GM18858 (cell line): ENCODE measurements at regions not wholly inside any gene's neighbourhood (a gene's known extent, or its start where the extent isn't known, plus 50 kb on each side); places are given as distances from the start of the nearest gene placed in this dataset.

Source experiments
- ATAC-seq: cut with Tn5 transposase; IDR thresholded peaks from one replicate; pipeline ENCODE4 v1.9.1; 2021; ENCODE audit not compliant: unreplicated experiment

DNA sequence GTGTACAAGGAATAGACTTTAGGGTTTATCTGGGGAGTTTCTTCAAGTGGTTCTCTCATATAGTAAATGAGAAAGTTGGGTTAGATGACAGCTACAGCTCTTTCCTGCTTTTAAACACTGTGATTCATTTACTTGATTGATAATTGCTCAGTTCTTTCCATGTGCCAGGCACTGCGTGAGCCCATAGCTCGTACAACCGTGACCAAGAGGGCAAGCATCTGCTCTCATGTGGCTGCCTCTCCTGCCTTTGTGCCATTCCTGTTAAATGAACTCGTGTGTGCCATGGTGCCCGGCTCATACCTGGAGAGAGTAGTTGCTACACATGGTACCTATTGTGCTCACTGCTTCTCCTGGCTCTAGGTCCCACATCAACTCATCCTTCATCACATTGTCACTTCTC, 206.3 kb downstream of the SNX19 start:
- ATAC-seq = no peak

DNA sequence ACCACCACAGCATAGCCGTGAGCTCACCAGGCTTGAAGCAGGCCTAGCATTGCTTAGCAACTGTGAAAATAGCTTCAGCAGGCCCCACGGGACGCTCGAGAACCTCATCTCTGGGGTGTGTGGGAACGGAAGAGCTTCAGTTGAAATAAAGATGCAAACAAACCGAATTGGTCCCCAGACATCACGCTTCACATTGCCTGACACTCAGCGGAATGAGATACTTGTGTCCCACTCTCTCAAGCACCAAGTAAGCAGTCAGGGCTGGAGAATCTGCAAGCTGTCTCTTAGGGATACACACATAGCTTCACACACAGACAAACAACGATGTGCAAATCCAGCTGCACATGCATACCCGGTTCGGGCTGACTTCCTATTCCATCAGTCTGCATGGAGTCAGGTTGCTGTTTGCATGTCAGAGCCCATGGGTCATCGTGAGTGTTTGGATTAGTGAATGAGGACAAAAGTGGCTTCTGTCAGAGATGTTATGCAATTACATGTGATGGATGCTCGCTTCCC, 205.7 kb downstream of the SNX19 start:
- ATAC-seq = no peak

DNA sequence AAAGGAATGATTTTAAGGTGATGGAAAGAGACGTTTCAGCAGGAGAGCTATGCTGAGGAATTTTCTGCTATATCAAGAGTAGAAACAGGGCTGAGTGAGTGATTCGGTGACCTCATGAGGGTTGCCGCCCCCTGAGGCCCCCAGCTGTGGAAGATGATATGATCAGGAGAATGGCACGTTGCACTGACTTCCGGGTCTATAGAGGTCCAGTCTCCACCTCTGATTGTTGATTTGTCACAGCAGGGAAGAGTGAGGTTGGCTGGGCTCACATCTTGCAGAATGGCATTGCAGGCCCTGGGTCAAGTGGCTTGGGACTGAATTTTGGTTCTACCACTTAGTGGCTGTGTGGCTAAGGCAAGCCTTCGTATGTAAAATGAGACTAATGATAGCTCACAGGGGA, 205.1 kb downstream of the SNX19 start:
- no peak for ATAC-seq

DNA sequence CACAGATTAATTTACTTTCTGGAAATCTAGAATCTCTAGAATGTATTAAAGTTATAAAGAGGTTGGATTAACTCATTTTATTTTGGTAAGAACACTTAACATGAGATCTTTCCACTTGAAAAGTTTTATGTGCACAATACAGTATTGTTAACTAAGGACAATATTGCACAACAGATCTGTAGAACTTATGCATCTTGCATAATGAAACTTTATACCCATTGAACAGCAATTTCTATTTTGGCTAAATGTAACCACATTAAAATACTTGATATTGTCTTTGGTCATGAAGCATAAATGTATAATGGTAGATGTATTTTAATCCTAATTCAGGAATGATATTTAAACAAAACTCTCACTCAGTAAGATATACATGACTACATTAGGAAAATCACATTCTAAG, 203.8 kb downstream of the SNX19 start:
- ATAC-seq = no peak

DNA sequence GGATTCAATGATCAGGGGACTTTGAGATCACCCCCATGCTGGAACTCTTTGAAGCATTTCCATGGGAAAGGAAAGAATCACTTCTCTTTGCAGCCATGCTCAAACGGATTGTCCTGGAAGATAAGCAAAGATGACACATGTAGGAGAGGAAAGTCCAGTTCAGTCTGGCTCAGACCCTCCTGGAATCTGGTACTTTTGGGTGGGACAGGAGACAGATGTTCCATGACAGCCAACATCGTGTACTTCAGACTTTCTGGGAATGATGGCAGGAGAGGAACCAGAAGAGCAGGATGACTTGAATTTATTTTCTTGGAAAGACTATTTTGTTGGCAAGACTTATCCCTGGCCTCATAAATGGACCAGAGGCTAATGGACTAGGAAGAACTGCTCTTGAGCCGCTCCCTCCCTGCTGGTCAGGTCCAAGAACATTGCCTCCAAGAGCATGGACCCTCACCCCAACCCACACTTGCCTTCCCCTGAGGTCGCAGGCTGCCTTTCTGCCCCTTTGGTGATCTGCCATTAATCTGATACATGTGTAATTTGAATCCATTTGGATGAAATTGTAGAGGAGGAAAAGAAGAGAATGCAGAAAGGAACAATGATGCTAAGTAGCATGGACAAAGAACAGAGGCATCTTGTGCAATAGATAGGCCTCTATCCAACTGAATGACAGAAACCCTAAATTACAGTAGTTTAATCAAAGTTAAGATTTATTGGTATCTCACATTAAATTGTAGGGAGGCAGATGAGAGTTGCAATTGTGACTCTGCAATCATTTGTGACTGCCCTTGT, 201.0 kb downstream of the SNX19 start:
- no peak for ATAC-seq

DNA sequence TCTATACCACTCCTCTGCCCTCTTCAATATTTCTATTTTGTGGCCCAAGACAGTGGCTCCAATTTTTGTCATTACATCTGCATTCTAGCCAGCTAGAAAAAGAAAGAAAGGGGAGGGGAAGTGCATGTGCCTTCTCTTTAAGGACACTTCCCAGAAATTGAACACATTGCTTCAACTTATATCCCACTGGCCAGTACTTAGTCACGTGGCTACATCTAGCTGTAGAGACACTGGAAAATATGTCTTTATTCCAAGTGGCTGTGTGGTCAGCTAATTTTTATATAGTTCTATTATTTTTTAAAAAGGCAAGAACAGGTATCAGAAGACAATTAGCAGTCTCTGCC, 200.4 kb downstream of the SNX19 start:
- no peak for ATAC-seq

DNA sequence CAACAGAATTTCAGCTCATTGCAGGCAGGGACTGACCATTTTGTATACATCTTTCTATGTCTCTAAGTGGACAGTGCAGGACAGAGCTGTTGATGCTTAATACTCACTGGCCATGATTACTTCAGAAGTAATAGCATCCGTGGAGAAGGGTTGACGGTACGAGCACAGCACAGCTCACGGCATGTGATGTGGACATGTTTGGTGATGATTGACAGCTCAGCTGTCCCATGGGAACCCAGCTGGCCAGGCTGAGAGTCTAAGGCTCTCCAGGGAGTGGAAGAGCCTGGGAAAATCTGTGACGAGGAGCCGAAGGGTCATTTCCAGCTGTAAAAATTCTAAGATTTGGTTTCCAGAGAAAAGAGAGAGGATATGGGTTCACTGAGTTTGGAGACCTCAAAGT, 198.2 kb downstream of the SNX19 start:
- ATAC-seq = no peak

DNA sequence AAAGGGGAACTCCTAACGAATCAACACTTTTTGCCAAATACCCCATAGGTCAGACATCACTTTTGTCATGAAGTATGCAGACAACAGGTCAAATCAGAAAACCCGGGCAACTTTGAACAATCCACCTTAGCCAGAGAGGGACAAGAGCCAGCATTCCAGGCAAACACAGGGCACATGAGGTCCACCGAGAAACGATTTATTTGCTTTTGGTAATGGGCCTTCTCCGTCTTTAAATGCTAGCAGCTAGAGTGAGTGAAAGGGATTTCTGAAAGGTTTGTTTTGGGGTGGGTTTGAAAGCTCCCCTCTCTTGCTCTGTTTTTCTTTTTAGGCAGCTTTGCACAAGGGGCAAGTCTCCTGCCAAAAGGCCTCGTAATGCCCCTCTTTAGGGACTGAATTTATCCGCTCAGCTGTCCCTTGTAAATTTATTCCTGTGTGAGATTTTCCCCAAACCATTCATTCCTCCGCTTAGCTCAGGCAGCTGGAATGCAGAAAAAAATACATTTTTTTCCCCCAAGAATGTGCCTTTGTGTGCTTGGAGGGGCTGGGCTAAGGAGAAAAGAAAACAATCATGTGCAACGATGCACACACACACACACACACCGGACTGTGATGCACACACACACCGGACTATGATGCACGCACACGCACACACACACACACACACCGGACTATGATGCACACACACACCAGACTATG, 196.9 kb downstream of the SNX19 start:
- ATAC-seq = no peak

DNA sequence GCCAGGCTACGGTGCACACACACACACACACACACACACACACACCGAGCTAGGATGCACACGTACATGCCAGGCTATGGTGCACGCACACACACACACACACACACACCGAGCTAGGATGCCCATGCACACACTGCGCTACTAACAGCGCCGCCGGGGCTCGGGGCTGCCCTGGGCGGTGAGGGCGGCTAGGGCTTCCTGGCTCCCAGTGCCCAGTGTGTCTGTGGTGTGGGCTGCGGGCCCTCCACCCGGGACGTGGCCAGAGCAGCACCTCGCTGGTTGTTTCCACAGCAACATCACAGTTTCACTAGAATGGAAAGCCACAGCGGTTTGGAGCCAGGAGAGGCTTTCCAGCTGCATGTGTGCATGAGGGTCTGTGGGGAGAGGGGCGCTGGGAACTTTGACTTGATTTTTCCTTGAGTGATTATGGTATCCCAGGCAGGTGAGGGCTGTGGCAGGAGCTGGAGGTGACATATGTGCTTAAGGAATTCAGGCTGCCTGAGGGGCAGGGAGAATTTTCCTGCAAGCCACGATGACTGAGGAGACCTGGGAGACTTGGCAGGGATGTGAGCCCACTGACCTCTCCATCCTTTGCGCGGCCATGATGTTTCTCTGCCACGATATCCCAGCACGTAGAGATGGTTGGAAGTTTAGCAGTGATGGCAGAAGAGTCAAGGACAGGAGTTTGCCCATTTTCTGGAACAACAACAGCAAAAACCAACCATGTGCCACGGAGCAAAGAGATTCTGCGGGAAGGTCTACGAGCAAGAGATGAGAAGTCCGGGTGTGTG, 195.9 kb downstream of the SNX19 start:
- no peak for ATAC-seq

DNA sequence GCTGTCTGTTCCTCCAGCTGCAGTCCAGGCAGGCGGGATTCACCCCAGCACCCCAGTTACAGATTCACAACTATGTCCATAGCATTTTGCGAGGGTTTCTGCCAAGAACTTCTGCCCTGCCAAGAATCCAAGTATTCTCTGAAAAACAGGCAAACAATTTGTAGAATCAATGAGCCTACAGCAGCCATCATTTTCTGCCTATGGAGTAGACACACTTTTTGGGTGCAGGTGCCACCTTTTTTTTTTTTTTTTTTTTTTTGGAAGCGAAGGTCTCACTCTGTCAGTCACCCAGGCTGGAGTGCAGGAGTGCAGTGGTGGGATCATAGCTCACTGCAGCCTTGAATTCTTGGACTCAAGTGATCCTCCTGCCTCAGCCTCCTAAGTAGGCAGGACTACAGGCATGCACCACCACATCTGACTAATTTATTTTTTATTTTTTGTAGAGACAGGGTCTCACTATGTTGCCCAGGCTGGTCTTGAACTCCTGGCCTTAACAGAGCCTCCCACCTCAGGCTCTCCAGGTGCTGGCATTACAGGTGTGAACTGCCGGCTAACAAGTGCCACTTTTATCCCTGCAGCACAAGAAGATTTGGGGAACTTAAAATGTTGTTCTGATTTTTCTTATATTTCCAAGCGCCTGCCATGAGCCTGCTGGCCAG, 195.1 kb downstream of the SNX19 start:
- ATAC-seq = no peak

DNA sequence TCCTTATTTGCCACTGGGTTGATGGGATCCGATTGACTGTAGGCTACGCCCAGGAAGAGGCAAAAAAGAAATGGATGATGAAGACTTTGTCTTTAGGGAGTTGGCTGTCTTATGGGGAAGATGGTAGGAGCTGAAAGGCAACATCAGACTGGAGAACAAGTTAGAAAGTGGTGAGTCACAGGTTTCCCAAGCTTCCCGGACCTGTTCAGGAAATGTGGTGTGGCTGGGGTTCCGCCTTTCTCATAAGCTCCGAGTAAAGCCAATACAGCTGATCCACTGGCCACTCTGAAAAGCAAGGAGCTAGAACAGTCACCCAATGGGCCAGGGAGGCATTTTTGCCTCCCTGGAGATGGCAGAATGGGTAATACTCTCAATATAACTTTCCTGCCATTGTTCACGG, 194.5 kb downstream of the SNX19 start:
- no peak for ATAC-seq

DNA sequence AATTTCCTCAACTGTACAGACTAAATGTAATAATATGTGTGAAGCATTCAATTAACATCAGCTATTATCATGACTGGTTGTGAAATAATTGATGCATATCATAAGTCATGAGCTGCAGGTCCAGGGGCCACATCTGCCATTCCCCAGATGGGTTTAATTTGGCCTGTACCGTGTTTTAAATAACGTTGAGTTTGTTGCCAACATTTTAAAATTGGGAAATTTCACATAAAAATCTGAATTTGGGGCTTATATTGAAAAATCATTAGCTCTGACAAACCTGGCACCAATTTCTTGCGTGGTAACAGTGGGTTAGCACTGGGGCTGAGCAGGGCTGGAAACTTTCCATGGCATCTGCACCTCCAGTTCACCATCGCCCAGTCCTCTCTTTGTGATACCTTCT, 193.9 kb downstream of the SNX19 start:
- ATAC-seq = no peak

DNA sequence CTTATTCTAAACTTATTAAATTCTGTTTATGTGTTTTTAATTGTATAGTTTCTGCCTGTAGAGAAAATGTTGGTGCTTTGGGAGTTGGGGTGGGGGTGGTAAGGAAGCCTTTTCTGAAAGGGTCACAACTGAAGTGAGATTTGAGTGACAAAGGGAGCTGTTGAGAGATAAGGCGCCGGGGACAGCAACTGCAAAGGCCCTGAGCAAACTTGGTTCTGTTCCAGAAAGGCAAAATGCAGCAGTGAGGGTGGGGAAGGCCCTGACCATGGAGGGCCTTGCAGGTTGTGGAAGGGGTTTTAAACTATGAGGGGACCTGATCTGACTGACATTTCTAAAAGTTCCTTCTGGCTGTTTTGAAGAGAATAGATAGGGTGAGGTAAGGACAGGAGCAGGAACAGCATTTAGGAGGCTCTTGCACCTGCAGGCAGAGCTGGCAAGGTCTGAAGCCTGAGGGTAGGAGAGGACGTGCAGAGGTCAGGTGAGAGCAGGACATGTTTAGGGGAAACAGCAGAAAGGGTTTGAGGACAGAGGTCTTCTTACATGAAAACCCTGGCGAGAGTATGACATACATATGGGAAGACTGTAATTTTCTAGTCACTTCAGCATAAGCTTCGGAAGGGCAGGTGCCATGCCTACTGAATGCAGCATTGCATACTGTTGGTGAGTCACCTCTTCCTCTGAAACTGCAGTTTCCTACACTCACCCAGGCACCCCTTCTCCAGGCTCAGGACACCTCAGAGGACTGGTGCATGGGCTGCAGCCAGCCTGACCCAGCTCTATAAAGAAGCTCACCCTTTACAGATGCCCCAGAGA, 190.7 kb downstream of the SNX19 start:
- ATAC-seq = no peak

DNA sequence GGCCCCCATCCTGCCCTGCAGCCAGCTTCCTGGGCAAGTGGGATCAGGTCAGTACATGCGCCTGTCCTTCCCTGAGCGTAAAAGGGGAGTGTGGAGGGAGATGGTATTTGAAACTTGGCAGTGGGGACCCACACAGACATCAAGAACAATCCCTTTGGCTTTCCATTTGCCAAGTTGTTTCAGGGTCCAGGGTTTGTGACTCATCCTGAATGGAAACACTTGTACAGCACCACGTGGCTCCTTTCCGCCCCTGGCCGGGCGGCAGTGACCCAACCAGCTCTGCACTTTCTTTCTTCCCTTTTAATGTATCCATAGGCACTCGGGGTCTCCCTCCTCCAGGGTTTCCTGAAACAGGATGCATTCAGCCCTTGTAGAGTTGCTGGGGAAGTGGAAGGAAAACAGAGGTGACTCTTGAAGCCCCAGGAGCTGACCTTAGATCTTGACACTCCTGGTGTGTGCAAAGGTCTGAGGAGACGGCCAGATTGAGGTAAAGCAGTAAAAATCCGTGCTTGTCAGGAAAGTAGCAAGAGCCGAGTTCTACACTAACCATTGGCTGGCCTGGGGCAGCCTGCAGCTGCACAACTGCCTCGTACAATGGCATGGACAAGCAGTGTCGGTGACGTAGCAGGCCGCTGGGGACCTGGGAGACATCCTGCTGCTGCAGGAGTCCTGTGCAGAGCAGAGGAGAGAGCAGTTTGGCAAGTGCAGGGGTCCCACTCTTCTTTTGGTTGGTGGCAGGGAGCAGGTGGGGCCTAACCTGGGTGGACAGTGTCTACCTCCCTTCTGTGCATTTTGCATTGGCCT, 189.8 kb downstream of the SNX19 start:
- no peak for ATAC-seq

DNA sequence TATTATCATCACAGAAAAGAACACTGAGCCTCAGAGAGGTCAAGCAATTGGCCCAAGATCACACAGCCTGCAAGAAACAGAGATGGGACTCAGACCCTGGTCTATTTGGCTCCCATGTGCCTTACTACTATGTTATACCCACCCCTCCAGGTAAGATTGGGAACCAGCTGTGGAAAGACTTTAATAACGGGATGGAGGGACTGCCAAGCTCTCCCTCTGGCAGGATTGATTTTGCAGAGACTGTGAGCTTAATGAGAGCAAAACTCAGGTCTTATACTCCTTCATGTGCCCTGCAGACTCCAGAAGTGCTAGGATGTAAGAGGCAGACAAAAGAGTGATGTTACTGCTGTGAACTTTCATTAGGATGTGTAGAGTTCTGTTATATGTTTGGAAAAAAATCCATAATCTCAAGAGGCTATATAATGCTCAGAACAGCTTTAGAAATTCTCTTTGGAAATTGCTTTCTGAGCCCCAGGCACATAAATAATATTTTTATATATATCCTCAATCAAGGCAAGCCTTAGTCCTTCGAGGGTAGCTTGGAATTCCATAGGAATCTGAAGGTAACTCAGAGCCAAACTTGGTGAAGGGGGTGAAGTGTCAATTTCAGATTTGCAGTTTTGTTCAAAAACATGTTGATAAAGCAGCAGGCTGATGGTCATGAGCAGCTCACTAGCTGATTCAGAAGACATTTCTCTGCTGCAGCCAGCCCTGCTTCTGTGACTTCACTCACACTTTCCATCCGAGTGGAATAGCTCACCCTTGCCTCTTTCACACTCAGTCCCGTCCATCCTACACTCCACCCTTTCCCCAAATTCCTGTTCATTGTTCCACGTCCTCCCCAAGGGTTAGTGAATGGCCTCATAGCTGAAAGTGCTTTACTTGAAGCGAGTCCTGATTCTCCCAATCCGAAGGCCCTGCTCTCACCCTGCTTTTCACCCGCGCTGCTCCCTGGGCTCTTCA, 188.8 kb downstream of the SNX19 start:
- no peak for ATAC-seq

DNA sequence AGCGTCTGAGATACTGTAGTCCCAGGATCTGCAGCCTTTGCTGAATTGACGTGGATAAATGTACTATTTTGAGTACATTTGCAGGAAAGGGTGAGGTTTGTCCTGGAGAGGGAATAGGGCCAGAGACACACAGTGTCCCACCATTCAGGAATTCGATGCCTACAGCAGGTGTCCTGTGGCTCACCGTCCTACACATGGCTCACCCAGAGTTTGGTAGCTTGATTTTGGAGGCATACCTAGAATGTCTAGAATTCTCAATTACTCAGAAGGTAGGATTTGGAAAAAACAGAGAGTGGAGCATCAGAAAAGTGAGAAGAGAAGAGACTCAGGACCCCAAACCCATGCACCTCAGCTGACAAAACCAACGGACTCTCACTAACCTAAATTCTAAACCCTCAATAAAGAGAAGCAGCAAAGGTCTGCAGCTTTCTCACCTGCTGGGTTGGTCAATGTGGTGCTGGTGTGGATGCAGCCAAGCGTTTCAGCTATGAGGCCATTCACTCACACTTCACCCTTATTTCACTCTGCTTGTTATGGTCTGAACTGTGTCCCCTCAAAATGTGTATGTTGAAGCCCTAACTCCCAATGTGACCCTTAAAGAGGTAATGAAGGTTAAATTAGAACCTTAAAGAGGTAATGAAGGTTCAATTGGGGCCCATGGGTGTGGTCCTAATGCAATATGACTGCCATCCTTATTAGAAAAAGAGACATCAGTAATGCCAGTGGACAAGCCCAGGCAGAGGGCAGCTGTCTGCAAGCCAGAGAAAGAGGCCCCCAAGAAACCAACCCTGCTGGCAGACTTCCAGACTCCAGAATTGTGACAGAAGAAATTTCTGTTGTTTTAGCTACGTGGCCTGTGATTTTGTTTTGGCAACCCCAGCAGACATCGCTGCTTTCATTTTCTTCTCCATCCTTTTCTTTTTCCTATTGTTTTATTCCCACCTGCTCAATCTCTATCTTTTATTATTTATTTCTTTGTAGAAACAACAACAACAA, 187.8 kb downstream of the SNX19 start:
- no peak for ATAC-seq

DNA sequence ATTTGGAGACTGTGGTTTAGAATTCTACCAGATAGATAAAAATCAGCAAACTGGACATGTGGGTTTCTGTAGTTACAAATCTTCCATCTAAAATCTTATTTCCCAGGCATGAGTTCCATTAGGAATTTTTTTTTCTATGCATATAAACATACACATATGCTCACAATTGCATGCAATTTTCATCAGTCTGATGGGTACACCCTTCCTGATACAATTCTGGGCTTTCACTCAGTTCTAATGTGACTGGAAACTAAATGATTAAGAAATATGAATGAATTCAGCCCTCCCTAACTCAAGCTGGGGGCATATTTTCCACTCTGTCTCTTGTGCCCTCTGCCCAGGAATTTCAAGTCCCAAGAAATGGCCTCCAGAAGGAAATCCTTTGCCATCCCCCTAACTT, 187.1 kb downstream of the SNX19 start:
- no peak for ATAC-seq
